Activated T-cell treated with anti-CD3 and anti-CD28 coated beads for 48 hours (primary cell): ENCODE measurements at regions not wholly inside any gene's neighbourhood (a gene's known extent, or its start where the extent isn't known, plus 50 kb on each side); places are given as distances from the start of the nearest gene placed in this dataset.

Experiments used
- DNase-seq: peaks from one replicate; pipeline ENCODE4 v3.0.0-alpha.2; 2020; ENCODE audit warnings: low read depth

GRCh38 chr2:23291239-23291638 lies 93.7 kb upstream of the KLHL29 start:
- no peak for DNase-seq

DNA sequence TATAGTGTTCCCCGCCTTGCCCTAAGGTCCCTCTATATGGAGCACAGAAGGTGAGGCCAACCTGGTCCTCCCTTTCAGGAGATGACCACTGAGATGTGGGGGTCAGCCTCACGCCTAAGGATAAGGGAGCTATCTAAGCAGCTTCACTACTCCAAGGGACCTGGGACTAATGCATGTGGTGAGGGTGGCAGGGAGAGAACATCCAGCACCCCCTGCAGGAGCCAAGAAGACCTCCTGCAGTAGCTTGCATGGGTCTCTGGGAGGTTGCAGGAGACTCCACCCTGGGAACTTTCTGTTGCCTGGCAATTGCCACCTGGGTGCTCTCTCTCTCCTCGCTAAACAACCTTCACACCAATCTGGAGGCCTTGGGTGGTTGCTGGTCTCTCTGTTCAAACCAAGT lies 93.0 kb upstream of the KLHL29 start:
- no peak for DNase-seq

GRCh38 chr2:23293063-23293462 lies 91.9 kb upstream of the KLHL29 start:
- DNase-seq: no peak

GRCh38 chr2:23293731-23294130 lies 91.2 kb upstream of the KLHL29 start:
- no peak for DNase-seq

GRCh38 chr2:23294238-23294637 lies 90.7 kb upstream of the KLHL29 start:
- no peak for DNase-seq

DNA sequence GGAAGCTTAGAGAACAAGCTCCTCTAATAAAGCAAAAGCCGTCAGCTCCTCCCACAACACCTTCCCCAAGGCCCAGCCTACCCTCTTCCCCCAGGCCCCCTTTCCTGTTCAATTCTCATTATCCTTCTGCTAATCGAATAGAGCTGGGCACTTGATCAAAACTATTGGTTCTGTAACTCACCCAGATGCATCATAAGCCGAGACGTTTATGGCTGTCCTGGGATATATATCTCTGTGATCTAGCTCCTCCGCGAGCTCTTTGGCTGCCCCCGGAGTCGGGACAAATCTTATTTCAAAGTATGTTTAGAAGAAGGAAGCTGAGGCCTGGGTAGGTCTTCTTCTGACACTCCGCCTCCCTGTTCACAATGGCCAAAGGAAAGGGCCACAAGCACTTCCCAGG lies 88.3 kb upstream of the KLHL29 start:
- DNase-seq: no peak

GRCh38 chr2:23297112-23297511 lies 87.9 kb upstream of the KLHL29 start:
- no peak for DNase-seq

GRCh38 chr2:23298551-23298950 lies 86.4 kb upstream of the KLHL29 start:
- DNase-seq: no peak

- no peak for DNase-seq
Observed at GRCh38 chr2:23299476-23300195, 85.3 kb upstream of the KLHL29 start.

GRCh38 chr2:23301136-23301535 lies 83.8 kb upstream of the KLHL29 start:
- DNase-seq: no peak

- DNase-seq: no peak
Observed at GRCh38 chr2:23302591-23302990, 82.4 kb upstream of the KLHL29 start.

DNA sequence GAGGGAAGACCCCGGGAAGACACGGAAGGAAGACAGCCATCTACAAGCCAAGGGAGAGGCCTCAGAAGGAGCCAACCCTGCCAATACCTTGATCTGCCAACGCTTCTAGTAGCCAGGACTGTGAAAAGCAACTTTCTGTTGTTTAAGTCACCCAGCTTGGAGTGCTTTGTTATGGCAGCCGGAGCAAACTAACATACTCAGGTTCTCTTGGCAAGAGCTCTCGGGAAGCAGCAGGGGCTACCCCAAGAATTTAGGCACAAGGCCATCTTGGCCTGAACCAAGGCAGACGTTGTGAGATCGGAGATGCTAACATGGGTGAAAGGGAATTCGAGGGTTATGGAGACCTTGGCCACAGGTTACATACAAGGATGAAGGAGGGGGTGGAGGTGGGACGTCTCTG lies 78.6 kb upstream of the KLHL29 start:
- no peak for DNase-seq

DNA sequence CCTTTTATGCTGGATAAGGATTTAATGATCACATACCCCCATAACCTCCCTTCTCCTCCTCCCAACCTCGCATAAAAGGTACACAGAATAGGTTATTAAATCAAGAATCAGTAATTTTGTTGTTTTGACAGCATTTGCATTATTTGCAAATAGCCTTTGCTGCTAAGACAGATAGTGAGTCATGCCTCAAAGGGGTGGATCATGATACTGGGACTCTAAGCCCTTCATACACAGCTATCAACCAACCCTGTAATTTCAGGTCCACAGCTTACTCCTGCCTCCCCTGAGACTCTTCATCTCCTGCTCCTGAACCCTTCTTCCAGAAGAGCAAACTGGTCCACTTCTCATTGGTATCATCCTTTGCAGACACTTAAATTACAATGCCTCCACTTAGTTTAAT lies 73.8 kb upstream of the KLHL29 start:
- DNase-seq: no peak

DNA sequence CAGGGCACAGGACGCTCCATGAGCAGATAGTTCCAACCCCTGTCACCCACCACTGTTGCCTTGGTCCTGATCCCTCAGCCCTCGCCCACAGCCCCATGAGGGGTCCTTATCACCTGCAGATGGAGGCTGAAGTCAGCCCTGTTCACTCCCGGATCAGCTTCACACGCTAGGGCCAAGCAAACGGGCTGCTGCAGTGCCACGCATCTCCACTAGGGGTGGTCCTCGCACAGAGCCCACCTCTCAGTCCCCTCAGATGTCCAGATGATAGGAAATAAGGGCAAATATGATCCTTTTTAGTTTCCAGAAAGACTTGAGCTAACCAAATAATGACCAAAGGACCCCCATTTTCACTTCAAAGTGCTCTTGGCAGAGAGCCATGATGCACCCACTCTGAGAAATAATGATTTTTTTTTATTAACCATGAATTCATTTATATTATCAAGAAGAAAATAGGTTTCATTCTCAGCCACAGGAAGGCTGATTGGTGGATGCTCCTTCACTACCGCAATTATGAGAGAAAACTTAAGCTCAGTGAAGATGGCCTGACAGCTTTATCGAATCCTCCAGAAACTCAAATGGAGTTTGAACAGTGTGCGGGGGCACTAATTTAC lies 71.9 kb upstream of the KLHL29 start:
- peak; percentile 15 for DNase-seq

DNA sequence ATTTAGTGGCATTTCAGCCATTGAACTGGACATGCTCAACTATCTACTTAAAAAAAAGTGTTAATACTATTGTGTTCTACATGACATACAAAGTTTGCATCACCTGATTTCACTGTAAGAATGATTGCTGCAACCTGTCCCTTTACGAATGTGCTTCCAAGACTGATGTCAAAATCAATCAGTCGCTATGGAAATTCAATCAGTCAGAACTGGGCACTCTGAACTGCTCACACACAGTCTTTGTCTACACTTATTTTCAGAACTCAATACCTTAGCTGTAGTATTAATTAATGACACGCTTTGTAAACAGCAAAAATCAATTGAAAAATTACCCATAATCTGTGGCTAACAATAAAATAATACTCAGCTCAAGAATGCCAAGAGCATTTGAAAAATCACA lies 70.3 kb upstream of the KLHL29 start:
- DNase-seq: no peak

DNA sequence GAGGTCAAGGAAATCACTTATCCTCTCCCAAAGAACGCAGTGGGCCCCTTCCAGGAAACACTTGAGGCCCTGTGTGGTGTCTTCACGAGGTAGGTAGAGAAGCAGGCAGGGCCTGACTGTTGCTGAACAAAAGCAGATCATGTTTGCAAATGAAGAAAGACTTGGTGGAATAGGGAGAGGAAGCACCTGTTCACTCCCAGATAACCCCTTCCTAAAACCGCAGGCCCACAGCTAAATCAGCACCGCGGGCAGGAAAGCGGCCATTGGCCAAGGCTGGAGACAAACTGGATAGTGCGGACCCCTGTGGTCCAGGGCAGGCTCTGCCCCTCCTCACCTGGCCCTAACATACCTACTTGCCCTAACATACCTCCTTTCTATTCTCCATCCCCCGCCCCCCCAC lies 64.9 kb upstream of the KLHL29 start:
- no peak for DNase-seq

DNA sequence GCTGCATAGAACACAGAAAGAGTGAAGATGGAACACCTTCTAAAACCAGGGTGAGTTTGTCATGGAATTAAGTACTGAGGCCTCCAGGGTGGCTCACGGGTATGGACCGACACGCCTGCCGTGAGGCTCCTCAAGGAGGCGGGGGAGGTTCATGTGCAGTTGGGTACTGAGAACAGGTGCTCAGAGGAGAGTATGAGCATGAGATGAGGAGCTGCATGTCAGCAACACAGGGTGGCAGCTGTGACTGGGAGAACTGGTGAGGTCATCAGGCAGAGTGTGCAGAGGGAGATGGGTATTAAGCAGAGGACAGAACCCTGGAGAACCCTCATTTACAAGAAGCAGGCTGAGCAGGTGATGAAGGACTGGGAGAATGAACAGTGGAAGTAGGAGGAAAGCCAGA lies 63.2 kb upstream of the KLHL29 start:
- no peak for DNase-seq

GRCh38 chr2:23322567-23323197 lies 62.3 kb upstream of the KLHL29 start:
- DNase-seq: no peak

GRCh38 chr2:23323198-23323916 lies 61.6 kb upstream of the KLHL29 start:
- no peak for DNase-seq

DNA sequence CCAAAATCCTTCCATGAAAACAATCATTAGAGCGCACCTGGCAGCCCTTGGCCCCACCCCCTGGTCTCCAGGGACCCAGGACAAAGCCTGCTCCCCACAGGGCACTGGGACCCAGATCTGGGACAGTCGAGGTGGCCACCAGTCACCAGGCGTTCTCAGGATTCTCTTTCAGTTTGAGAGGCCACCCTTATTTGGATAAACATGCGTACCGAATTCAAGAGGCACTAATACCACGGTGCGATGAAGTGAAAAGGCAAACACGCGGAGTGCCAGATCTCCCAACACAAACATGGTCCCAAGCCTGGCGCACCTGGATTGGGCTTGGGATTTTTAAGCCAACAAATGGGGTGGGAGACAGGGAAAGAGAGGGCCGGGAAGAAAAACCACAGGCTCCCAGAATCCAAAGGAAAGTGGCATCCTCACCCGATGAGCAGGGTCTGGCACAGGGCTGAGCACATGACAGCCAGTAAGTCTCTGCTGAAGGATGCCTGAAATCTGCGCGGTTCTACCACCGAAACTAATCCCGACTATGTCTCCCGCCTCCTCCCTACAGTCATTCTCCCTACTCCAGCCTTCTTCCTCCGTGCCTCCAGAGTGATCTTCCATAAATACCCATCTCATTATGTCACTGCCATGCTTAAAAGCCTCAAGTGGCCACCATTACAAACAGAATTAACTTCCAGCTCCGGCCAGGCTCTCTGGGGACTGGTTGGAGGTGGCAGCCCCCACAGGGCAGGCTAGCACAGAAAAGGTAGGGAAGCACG lies 60.9 kb upstream of the KLHL29 start:
- DNase-seq: no peak

- no peak for DNase-seq
Observed at GRCh38 chr2:23326330-23326729, 58.6 kb upstream of the KLHL29 start.

DNA sequence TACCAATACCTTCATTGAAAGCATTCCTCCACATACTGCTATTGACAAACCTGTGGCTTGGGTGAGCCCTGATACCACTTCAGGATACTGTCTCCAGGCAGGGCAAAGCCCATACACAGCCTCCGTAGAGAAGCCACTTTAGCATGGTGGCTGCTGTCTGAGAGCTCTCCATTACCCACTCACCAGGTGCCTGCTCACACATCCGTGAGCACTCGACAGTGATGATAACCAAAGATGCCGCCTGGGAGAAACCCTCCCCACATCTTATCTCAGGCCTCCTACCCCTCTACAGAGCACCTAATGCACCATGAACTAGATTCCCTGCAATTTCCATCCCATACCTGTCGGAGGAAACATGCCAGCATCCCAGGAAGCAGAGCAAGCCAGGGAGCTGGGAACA lies 57.6 kb upstream of the KLHL29 start:
- DNase-seq: no peak
